ENCODE measurements at regions not wholly inside any gene's neighbourhood (a gene's known extent, or its start where the extent isn't known, plus 50 kb on each side); places are given as distances from the start of the nearest gene placed in this dataset.

DNA sequence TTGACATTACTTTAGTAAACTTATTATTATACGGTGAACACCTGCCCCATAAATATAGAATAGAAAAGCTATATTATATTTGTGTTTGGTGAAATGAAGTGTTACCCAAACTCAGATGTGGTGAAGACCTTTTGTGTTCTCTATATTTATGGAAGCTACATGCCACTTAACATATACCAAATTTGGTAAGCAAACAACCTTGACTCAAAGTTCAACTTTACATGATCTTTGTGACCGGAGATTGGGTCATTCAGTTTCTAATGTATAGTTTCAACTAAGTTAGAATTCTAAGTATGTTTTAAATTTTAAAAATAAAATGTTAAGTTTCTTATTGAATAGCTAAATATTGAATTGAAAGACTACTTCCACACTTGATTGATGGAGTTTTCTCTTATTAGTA is 288.6 kb upstream of the SEMA3D start:
- Histone ChIP-seq H3K9ac (ENCODE audit: low read length) (no peak overlapping the region), H3K79me2 (replicated peaks; ENCODE audit: insufficient read depth, low read length) (no peaks in the 10 kb centered on the region), H3K9me2 (ENCODE audit: insufficient read depth, low read length) (no peaks in the 10 kb centered on the region), H3K4me3 (ENCODE audit: low read length) (no peak overlapping the region), H4K20me1 (ENCODE audit: insufficient read depth) (no peaks in the 10 kb centered on the region), H3K27ac (ENCODE audit: low read length) (no peak overlapping the region), H3K4me2 (ENCODE audit: low read length) (no peak overlapping the region), H3F3A (ENCODE audit: insufficient read depth, low read length, poor library complexity, severe bottlenecking) (no peaks in the 10 kb centered on the region), H3K27me3 (ENCODE audit: insufficient read depth, low read depth, low read length) (no peaks in the 10 kb centered on the region), H3K9me3 (ENCODE audit: low read length) (no peaks in the 10 kb centered on the region), H3K36me3 (ENCODE audit: insufficient read depth, low read length) (no peaks in the 10 kb centered on the region), H2AFZ (ENCODE audit: low read depth, low read length) (no peak overlapping the region)
- TF ChIP-seq, protein P1, sequence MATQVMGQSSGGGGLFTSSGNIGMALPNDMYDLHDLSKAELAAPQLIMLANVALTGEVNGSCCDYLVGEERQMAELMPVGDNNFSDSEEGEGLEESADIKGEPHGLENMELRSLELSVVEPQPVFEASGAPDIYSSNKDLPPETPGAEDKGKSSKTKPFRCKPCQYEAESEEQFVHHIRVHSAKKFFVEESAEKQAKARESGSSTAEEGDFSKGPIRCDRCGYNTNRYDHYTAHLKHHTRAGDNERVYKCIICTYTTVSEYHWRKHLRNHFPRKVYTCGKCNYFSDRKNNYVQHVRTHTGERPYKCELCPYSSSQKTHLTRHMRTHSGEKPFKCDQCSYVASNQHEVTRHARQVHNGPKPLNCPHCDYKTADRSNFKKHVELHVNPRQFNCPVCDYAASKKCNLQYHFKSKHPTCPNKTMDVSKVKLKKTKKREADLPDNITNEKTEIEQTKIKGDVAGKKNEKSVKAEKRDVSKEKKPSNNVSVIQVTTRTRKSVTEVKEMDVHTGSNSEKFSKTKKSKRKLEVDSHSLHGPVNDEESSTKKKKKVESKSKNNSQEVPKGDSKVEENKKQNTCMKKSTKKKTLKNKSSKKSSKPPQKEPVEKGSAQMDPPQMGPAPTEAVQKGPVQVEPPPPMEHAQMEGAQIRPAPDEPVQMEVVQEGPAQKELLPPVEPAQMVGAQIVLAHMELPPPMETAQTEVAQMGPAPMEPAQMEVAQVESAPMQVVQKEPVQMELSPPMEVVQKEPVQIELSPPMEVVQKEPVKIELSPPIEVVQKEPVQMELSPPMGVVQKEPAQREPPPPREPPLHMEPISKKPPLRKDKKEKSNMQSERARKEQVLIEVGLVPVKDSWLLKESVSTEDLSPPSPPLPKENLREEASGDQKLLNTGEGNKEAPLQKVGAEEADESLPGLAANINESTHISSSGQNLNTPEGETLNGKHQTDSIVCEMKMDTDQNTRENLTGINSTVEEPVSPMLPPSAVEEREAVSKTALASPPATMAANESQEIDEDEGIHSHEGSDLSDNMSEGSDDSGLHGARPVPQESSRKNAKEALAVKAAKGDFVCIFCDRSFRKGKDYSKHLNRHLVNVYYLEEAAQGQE (IDR thresholded peaks at IDR 0.05; ENCODE audit: borderline replicate concordance) = no peak
- TF ChIP-seq RAD21 (conservative IDR thresholded peaks at IDR 0.05) (no peak), SMC3 (conservative IDR thresholded peaks at IDR 0.05; ENCODE audit: poor library complexity) (no peak), MXI1 (conservative IDR thresholded peaks at IDR 0.05; ENCODE audit: poor library complexity, severe bottlenecking) (no peak), TAF1 (IDR thresholded peaks at IDR 0.05; ENCODE audit: low read depth) (no peak), POLR2AphosphoS5 (IDR thresholded peaks at IDR 0.05) (no peak)
- TF ChIP-seq, protein P2, sequence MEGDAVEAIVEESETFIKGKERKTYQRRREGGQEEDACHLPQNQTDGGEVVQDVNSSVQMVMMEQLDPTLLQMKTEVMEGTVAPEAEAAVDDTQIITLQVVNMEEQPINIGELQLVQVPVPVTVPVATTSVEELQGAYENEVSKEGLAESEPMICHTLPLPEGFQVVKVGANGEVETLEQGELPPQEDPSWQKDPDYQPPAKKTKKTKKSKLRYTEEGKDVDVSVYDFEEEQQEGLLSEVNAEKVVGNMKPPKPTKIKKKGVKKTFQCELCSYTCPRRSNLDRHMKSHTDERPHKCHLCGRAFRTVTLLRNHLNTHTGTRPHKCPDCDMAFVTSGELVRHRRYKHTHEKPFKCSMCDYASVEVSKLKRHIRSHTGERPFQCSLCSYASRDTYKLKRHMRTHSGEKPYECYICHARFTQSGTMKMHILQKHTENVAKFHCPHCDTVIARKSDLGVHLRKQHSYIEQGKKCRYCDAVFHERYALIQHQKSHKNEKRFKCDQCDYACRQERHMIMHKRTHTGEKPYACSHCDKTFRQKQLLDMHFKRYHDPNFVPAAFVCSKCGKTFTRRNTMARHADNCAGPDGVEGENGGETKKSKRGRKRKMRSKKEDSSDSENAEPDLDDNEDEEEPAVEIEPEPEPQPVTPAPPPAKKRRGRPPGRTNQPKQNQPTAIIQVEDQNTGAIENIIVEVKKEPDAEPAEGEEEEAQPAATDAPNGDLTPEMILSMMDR (IDR thresholded peaks at IDR 0.05; ENCODE audit: poor library complexity, severe bottlenecking) = no peak

DNA sequence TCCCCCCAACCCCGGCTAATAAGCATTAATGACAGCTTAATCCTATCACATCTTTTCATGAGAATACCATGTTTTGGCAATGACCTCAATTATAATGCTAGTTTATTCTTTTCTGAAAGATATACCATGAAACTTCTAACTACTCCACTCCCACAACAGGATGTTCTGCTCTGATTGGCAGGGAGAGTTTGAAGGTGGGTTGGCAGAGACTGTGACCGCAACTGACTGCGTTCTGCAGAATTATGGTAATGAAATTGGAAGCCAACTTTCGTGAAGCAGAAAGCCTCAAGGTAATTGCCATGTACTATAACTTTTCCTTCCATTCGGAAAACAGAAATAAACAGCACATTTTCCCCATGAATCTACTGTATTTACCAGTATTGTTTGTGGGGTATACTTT is 288.2 kb upstream of the SEMA3D start:
- Histone ChIP-seq H3K4me3 (ENCODE audit: low read length) (no peak overlapping the region), H3K9ac (ENCODE audit: low read length) (no peak overlapping the region), H3K4me2 (ENCODE audit: low read length) (no peak overlapping the region), H3K36me3 (ENCODE audit: insufficient read depth, low read length) (no peaks in the 10 kb centered on the region), H3K27me3 (ENCODE audit: insufficient read depth, low read depth, low read length) (no peaks in the 10 kb centered on the region), H3K27ac (ENCODE audit: low read length) (no peak overlapping the region), H4K20me1 (ENCODE audit: insufficient read depth) (no peaks in the 10 kb centered on the region), H3K9me3 (ENCODE audit: low read length) (no peaks in the 10 kb centered on the region), H3K79me2 (replicated peaks; ENCODE audit: insufficient read depth, low read length) (no peaks in the 10 kb centered on the region), H2AFZ (ENCODE audit: low read depth, low read length) (no peak overlapping the region), H3F3A (ENCODE audit: insufficient read depth, low read length, poor library complexity, severe bottlenecking) (no peaks in the 10 kb centered on the region), H3K9me2 (ENCODE audit: insufficient read depth, low read length) (no peaks in the 10 kb centered on the region)
- no peak for TF ChIP-seq RAD21 (conservative IDR thresholded peaks at IDR 0.05)
- TF ChIP-seq TAF1 (IDR thresholded peaks at IDR 0.05; ENCODE audit: low read depth) = no peak
- TF ChIP-seq MXI1 (conservative IDR thresholded peaks at IDR 0.05; ENCODE audit: poor library complexity, severe bottlenecking) = no peak
- TF ChIP-seq, protein P1 (IDR thresholded peaks at IDR 0.05; ENCODE audit: borderline replicate concordance) = no peak
- TF ChIP-seq SMC3 (conservative IDR thresholded peaks at IDR 0.05; ENCODE audit: poor library complexity) = no peak
- no peak for TF ChIP-seq EZH2 (IDR thresholded peaks at IDR 0.05; ENCODE audit: borderline replicate concordance, insufficient read depth, low read length, poor library complexity, severe bottlenecking)
